ENCODE measurements at regions not wholly inside any gene's neighbourhood (a gene's known extent, or its start where the extent isn't known, plus 50 kb on each side); places are given as distances from the start of the nearest gene placed in this dataset.

- no peak for TF ChIP-seq CTCF (IDR thresholded peaks at IDR 0.05; ENCODE audit: low read depth, low read length, poor library complexity, severe bottlenecking)
- TF ChIP-seq EZH2phosphoT487 (IDR thresholded peaks at IDR 0.05; ENCODE audit: borderline replicate concordance, low read length): no peak
Measured at GRCh38 chr6:15957655-15958169, 171.2 kb upstream of the MYLIP start.

Data from DOHH2 (cell line).